ENCODE measurements at regions not wholly inside any gene's neighbourhood (a gene's known extent, or its start where the extent isn't known, plus 50 kb on each side); places are given as distances from the start of the nearest gene placed in this dataset.

DNA sequence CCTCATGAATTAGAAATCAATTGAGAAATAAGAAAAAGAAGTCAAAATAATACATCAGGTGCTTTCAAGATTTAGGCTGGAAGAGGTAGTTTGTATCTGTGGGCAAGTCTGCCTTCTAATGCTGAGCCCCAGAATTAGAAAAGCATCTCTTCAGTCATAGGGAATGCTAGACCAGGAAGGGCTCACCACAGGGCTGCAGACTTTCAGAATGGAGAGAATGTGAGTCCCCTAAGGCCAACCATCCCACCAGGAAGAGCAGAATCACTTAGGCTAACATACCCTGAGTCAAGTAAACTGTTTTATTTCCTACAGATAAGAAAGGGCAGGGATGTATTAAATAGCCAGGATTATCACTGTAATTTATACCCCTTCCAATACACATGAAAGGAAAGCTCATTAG is 510.2 kb downstream of the RNF144B start:
- Histone ChIP-seq H2AK5ac (ENCODE audit: low read depth, low read length) (no peak overlapping the region), H3K27ac (ENCODE audit: insufficient read depth, low read length) (no peak overlapping the region)

More for the DNA sequence above, 510.2 kb downstream of the RNF144B start:
- Histone ChIP-seq H2AFZ (replicated peaks; ENCODE audit: low read length, poor library complexity) (no peak overlapping the region), H3K4ac (ENCODE audit: low read depth, low read length) (no peak overlapping the region), H3K4me2 (ENCODE audit: low read depth, low read length) (no peak overlapping the region), H2AK9ac (replicated peaks; ENCODE audit: low read depth, low read length, poor library complexity) (no peak overlapping the region), H2BK120ac (ENCODE audit: low read depth, low read length) (no peak overlapping the region), H2BK20ac (ENCODE audit: low read depth, low read length) (no peak overlapping the region), H2BK15ac (ENCODE audit: low read depth, low read length) (no peak overlapping the region), H3K56ac (ENCODE audit: extremely low read depth, insufficient read depth, low read length) (no peak overlapping the region), H3K4me1 (ENCODE audit: control insufficient read depth, insufficient read depth, low read length) (no peaks in the 10 kb centered on the region), H3K27me3 (ENCODE audit: control insufficient read depth, insufficient read depth, low read length) (no peaks in the 10 kb centered on the region), H4K20me1 (ENCODE audit: insufficient read depth, low read length) (no peaks in the 10 kb centered on the region), H4K8ac (ENCODE audit: low read depth in 2 of 2, low read length in 2 of 2) (no peak overlapping the region), H3K23ac (ENCODE audit: low read depth, low read length) (no peak overlapping the region), H3K9me1 (ENCODE audit: insufficient read depth, low read length) (no peaks in the 10 kb centered on the region), H3K9me3 (ENCODE audit: control insufficient read depth, insufficient read depth, low read length) (peaks cover 13% of the 10 kb centered on the region), H4K5ac (ENCODE audit: low read depth, low read length) (no peak overlapping the region), H3K14ac (replicated peaks; ENCODE audit: low read depth, low read length) (no peak overlapping the region), H4K91ac (ENCODE audit: insufficient read depth, low read depth, low read length) (no peak overlapping the region), H3K79me1 (ENCODE audit: low read depth in 1 of 2, low read length in 2 of 2) (no peaks in the 10 kb centered on the region), H2BK5ac (ENCODE audit: low read depth, low read length, poor library complexity, severe bottlenecking) (no peak overlapping the region), H3K4me3 (ENCODE audit: insufficient read depth, low read depth, low read length) (no peak overlapping the region), H3K36me3 (ENCODE audit: control insufficient read depth, insufficient read depth, low read length) (no peaks in the 10 kb centered on the region), H3K9ac (ENCODE audit: low read depth, low read length) (no peak overlapping the region), H3K18ac (ENCODE audit: low read depth, low read length) (no peak overlapping the region)
- no TSS peak for BruUV-seq (replicated peaks)
- intact Hi-C loops (cut with micrococcal nuclease) (no loop called here), in situ Hi-C loops (cut with MboI; ENCODE audit: low sequenced_read_pairs) (no loop called here), dilution Hi-C loops (cut with HindIII; ENCODE audit: low sequenced_read_pairs, unreplicated experiment) (no loop called here)
- TF ChIP-seq, protein P1, sequence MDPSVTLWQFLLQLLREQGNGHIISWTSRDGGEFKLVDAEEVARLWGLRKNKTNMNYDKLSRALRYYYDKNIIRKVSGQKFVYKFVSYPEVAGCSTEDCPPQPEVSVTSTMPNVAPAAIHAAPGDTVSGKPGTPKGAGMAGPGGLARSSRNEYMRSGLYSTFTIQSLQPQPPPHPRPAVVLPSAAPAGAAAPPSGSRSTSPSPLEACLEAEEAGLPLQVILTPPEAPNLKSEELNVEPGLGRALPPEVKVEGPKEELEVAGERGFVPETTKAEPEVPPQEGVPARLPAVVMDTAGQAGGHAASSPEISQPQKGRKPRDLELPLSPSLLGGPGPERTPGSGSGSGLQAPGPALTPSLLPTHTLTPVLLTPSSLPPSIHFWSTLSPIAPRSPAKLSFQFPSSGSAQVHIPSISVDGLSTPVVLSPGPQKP (IDR thresholded peaks at IDR 0.05; ENCODE audit: borderline replicate concordance, low read depth, low read length): no peak
- no peak for TF ChIP-seq MAFK (IDR thresholded peaks at IDR 0.05; ENCODE audit: low read depth, low read length)
- no peak for TF ChIP-seq CEBPB (IDR thresholded peaks at IDR 0.05; ENCODE audit: low read depth, low read length)
- TF ChIP-seq FOS (IDR thresholded peaks at IDR 0.05; ENCODE audit: low read depth, low read length): no peak
- no peak for TF ChIP-seq MXI1 (IDR thresholded peaks at IDR 0.05; ENCODE audit: borderline replicate concordance, low read depth, low read length)
- TF ChIP-seq NFE2L2 (IDR thresholded peaks at IDR 0.05; ENCODE audit: low read depth, low read length): no peak
- no peak for TF ChIP-seq RFX5 (IDR thresholded peaks at IDR 0.05; ENCODE audit: low read depth, low read length)
- no peak for DNase-seq
- ATAC-seq (ENCODE audit: low read depth): no peak
- ChIA-PET CTCF (no interaction called here), POLR2A (ENCODE audit: unreplicated experiment) (no interaction called here)

Measured in IMR-90 (cell line).